ENCODE measurements at regions not wholly inside any gene's neighbourhood (a gene's known extent, or its start where the extent isn't known, plus 50 kb on each side); places are given as distances from the start of the nearest gene placed in this dataset.

- no peak for DNase-seq
Observed at GRCh38 chr2:471560-471959, 183.7 kb upstream of the ALKAL2 start.

GRCh38 chr2:469514-469913, 181.6 kb upstream of the ALKAL2 start:
- DNase-seq: no peak

GRCh38 chr2:468648-469336, 180.9 kb upstream of the ALKAL2 start:
- DNase-seq: no peak

GRCh38 chr2:467892-468647, 180.2 kb upstream of the ALKAL2 start:
- DNase-seq: no peak

- DNase-seq: no peak
Observed at GRCh38 chr2:467543-467891, 179.6 kb upstream of the ALKAL2 start.

- DNase-seq: no peak
Observed at GRCh38 chr2:467101-467500, 179.2 kb upstream of the ALKAL2 start.

GRCh38 chr2:464562-465309, 176.8 kb upstream of the ALKAL2 start:
- DNase-seq: no peak

GRCh38 chr2:460861-461260, 173.0 kb upstream of the ALKAL2 start:
- DNase-seq: no peak

- DNase-seq: no peak
Observed at GRCh38 chr2:459931-460330, 172.0 kb upstream of the ALKAL2 start.

GRCh38 chr2:458425-458815, 170.5 kb upstream of the ALKAL2 start:
- DNase-seq: no peak

GRCh38 chr2:457792-458424, 170.0 kb upstream of the ALKAL2 start:
- no peak for DNase-seq

GRCh38 chr2:457262-457661, 169.4 kb upstream of the ALKAL2 start:
- no peak for DNase-seq

- no peak for DNase-seq
Observed at GRCh38 chr2:455913-456312, 168.0 kb upstream of the ALKAL2 start.

GRCh38 chr2:455015-455705, 167.3 kb upstream of the ALKAL2 start:
- DNase-seq: no peak

GRCh38 chr2:453132-453531, 165.2 kb upstream of the ALKAL2 start:
- no peak for DNase-seq

GRCh38 chr2:451495-451894, 163.6 kb upstream of the ALKAL2 start:
- no peak for DNase-seq

GRCh38 chr2:449246-450067, 161.6 kb upstream of the ALKAL2 start:
- DNase-seq: no peak

GRCh38 chr2:447902-448665, 160.2 kb upstream of the ALKAL2 start:
- DNase-seq: no peak

- DNase-seq: no peak
Observed at GRCh38 chr2:446963-447530, 159.2 kb upstream of the ALKAL2 start.

- DNase-seq: no peak
Observed at GRCh38 chr2:446303-446874, 158.5 kb upstream of the ALKAL2 start.

Measured in hippocampal formation (tissue), 2 donors.